ENCODE measurements at regions not wholly inside any gene's neighbourhood (a gene's known extent, or its start where the extent isn't known, plus 50 kb on each side); places are given as distances from the start of the nearest gene placed in this dataset.

DNA sequence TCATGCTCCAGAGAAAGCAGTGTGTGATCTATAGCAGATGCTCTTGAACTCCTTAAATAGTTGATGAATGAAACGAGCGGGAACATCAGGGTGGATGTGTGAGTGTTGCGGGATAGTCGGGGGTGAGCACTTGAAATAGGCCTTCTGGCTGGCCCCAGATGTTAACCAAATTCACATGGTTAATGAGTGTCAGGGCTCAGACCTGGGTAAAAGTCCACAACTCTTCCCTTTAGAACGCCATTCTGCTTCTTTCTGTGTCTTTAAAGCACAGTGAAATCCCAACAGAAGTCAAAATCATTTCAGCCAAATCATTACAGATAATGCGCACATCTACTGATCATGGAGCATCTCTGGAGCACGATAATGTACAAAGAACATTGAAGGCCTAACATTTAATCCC is 249.4 kb upstream of the BOD1L1 start:
- Mint-ChIP-seq H3K9me3 (ENCODE audit: unreplicated experiment) (no peaks in the 10 kb centered on the region), H3K27ac (ENCODE audit: unreplicated experiment) (no peak overlapping the region), H3K36me3 (ENCODE audit: unreplicated experiment) (no peaks in the 10 kb centered on the region), H3K4me1 (ENCODE audit: low read depth, unreplicated experiment) (no peaks in the 10 kb centered on the region), H3K4me3 (ENCODE audit: unreplicated experiment) (no peak overlapping the region), H3K27me3 (ENCODE audit: unreplicated experiment) (no peaks in the 10 kb centered on the region)
- TF ChIP-seq, protein P1, sequence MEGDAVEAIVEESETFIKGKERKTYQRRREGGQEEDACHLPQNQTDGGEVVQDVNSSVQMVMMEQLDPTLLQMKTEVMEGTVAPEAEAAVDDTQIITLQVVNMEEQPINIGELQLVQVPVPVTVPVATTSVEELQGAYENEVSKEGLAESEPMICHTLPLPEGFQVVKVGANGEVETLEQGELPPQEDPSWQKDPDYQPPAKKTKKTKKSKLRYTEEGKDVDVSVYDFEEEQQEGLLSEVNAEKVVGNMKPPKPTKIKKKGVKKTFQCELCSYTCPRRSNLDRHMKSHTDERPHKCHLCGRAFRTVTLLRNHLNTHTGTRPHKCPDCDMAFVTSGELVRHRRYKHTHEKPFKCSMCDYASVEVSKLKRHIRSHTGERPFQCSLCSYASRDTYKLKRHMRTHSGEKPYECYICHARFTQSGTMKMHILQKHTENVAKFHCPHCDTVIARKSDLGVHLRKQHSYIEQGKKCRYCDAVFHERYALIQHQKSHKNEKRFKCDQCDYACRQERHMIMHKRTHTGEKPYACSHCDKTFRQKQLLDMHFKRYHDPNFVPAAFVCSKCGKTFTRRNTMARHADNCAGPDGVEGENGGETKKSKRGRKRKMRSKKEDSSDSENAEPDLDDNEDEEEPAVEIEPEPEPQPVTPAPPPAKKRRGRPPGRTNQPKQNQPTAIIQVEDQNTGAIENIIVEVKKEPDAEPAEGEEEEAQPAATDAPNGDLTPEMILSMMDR (IDR thresholded peaks at IDR 0.05; ENCODE audit: partially characterized antibody, unreplicated experiment) = no peak
- no peak for DNase-seq

DNA sequence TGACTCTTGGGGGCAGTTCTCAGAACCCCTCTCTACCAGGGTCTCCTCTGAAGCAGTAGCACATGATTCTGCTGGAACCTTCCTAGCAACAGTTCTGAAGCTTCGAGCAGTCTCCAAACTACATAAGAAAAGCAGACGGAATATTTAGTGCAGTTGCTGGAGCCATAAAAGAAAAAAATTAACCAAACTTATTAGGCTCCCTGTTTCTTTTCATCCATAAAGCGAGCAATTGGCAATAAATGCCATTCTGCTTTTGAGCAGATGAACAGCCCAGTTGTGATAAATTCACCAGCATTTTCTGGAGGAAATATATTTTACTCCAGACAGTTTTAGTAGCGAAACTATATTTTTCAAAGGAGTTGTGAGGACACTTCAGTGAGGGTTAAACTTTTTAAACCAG is 250.1 kb upstream of the BOD1L1 start:
- Mint-ChIP-seq H3K27ac (ENCODE audit: unreplicated experiment) (no peak overlapping the region), H3K9me3 (ENCODE audit: unreplicated experiment) (no peaks in the 10 kb centered on the region), H3K4me1 (ENCODE audit: low read depth, unreplicated experiment) (no peaks in the 10 kb centered on the region), H3K27me3 (ENCODE audit: unreplicated experiment) (no peaks in the 10 kb centered on the region), H3K36me3 (ENCODE audit: unreplicated experiment) (no peaks in the 10 kb centered on the region), H3K4me3 (ENCODE audit: unreplicated experiment) (no peak overlapping the region)
- no peak for DNase-seq
- TF ChIP-seq, protein P1 (IDR thresholded peaks at IDR 0.05; ENCODE audit: partially characterized antibody, unreplicated experiment) = no peak

- Mint-ChIP-seq H3K27ac (ENCODE audit: unreplicated experiment) (no peak overlapping the region), H3K27me3 (ENCODE audit: unreplicated experiment) (no peaks in the 10 kb centered on the region), H3K4me1 (ENCODE audit: low read depth, unreplicated experiment) (no peaks in the 10 kb centered on the region), H3K9me3 (ENCODE audit: unreplicated experiment) (no peaks in the 10 kb centered on the region), H3K4me3 (ENCODE audit: unreplicated experiment) (no peak overlapping the region), H3K36me3 (ENCODE audit: unreplicated experiment) (no peaks in the 10 kb centered on the region)
- no peak for DNase-seq
- TF ChIP-seq, protein P1 (IDR thresholded peaks at IDR 0.05; ENCODE audit: partially characterized antibody, unreplicated experiment) = no peak
Measured at GRCh38 chr4:13881892-13882291, 254.4 kb upstream of the BOD1L1 start.

- no peak overlapping the region for H3K27ac Mint-ChIP-seq (ENCODE audit: unreplicated experiment)
- no peak overlapping the region for H3K4me3 Mint-ChIP-seq (ENCODE audit: unreplicated experiment)
- no peaks in the 10 kb centered on the region for H3K4me1 Mint-ChIP-seq (ENCODE audit: low read depth, unreplicated experiment)
- H3K36me3 Mint-ChIP-seq (ENCODE audit: unreplicated experiment) = no peaks in the 10 kb centered on the region
- TF ChIP-seq, protein P1 (IDR thresholded peaks at IDR 0.05; ENCODE audit: partially characterized antibody, unreplicated experiment) = no peak
- no peak for DNase-seq
- peaks cover 1% of the 10 kb centered on the region for H3K27me3 Mint-ChIP-seq (ENCODE audit: unreplicated experiment)
- no peaks in the 10 kb centered on the region for H3K9me3 Mint-ChIP-seq (ENCODE audit: unreplicated experiment)
Measured at GRCh38 chr4:13887010-13887409, 259.5 kb upstream of the BOD1L1 start.

GRCh38 chr4:13888112-13888511 is 260.6 kb upstream of the BOD1L1 start:
- no peak for DNase-seq
- Mint-ChIP-seq H3K9me3 (ENCODE audit: unreplicated experiment) (no peaks in the 10 kb centered on the region), H3K27me3 (ENCODE audit: unreplicated experiment) (peaks cover 1% of the 10 kb centered on the region), H3K36me3 (ENCODE audit: unreplicated experiment) (no peaks in the 10 kb centered on the region), H3K27ac (ENCODE audit: unreplicated experiment) (no peak overlapping the region), H3K4me1 (ENCODE audit: low read depth, unreplicated experiment) (no peaks in the 10 kb centered on the region), H3K4me3 (ENCODE audit: unreplicated experiment) (no peak overlapping the region)
- TF ChIP-seq, protein P1 (IDR thresholded peaks at IDR 0.05; ENCODE audit: partially characterized antibody, unreplicated experiment) = no peak

Measured in glutamatergic neuron (in vitro differentiated cells).